GM10248 (cell line): ENCODE measurements at regions not wholly inside any gene's neighbourhood (a gene's known extent, or its start where the extent isn't known, plus 50 kb on each side); places are given as distances from the start of the nearest gene placed in this dataset.
"Not testable (repeated sequence)": the region's sequence is repeated elsewhere in the genome, so short reads cannot be mapped to it uniquely, and the experiment has no call there.

Source experiments
- CTCF ChIA-PET: fragments of 300-600 bp; sonication (Branson Sonifier 250); formaldehyde crosslinking; extraction: SDS; loops from one replicate; lab custom pipeline; 2021; ENCODE audit warnings: antibody characterized with exemption; lab: Yijun Ruan, JAX
- POLR2A ChIA-PET: fragments of 350-650 bp; sonication (Branson Sonifier 250); formaldehyde crosslinking; extraction: SDS; loops from one replicate; lab custom pipeline; 2020; ENCODE audit warnings: antibody characterized with exemption; lab: Yijun Ruan, JAX
- DNase-seq: peaks from one replicate; pipeline ENCODE4 v3.0.0; 2012; ENCODE audit errors: extremely low spot score
- CTCF ChIP-seq: IDR thresholded peaks from 2 replicates; pipeline ENCODE4 v1.5.1; 2012; ENCODE audit warnings: mild to moderate bottlenecking, low read depth; ENCODE audit errors: extremely low read depth, missing control alignments, control extremely low read depth

- ChIA-PET CTCF (no interaction called here), POLR2A (no interaction called here)
- TF ChIP-seq CTCF: no peak
- DNase-seq: no peak
These were observed 98.3 kb upstream of the OTOS start for GRCh38 chr2:240238786-240239185.

GRCh38 chr2:240239325-240239724 lies 98.9 kb upstream of the OTOS start:
- ChIA-PET POLR2A (no interaction called here), CTCF (no interaction called here)
- no peak for DNase-seq
- no peak for TF ChIP-seq CTCF

GRCh38 chr2:240240017-240240734 lies 99.7 kb upstream of the OTOS start:
- TF ChIP-seq CTCF: no peak
- CTCF ChIA-PET: no interaction called here
- no peak for DNase-seq
- POLR2A ChIA-PET: no interaction called here

- ChIA-PET CTCF (interaction anchor here (1.3 kb wide), 1 partner anchor 8 kb away, joined by 8 read pairs; no protein-coding TSS in a partner anchor), POLR2A (no interaction called here)
- no peak for TF ChIP-seq CTCF
- DNase-seq: no peak
These were observed 100.3 kb upstream of the OTOS start for GRCh38 chr2:240240781-240241180.

- no peak for TF ChIP-seq CTCF
- ChIA-PET POLR2A (no interaction called here), CTCF (interaction anchor here (1.3 kb wide), 1 partner anchor 9 kb away, joined by 8 read pairs; no protein-coding TSS in a partner anchor)
- DNase-seq: no peak
These were observed 101.1 kb upstream of the OTOS start for GRCh38 chr2:240241572-240241971.

GRCh38 chr2:240243049-240243448 lies 102.6 kb upstream of the OTOS start:
- CTCF ChIA-PET, DNase-seq, POLR2A ChIA-PET: not testable (repeated sequence)

- no peak for DNase-seq
- ChIA-PET CTCF (interaction anchor here (0.9 kb wide), 1 partner anchor 8 kb away, joined by 3 read pairs; no protein-coding TSS in a partner anchor), POLR2A (no interaction called here)
- TF ChIP-seq CTCF: no peak
These were observed 104.1 kb upstream of the OTOS start for GRCh38 chr2:240244543-240244942.
